Astrocyte of the cerebellum (primary cell): ENCODE measurements at regions not wholly inside any gene's neighbourhood (a gene's known extent, or its start where the extent isn't known, plus 50 kb on each side); places are given as distances from the start of the nearest gene placed in this dataset.

Source experiments
- DNase-seq: peaks from one replicate; pipeline ENCODE4 v3.0.0-alpha.2; 2011; ENCODE audit warnings: low read depth
- H3K4me3 ChIP-seq: 2 replicates; pipeline ENCODE4 v1.5.1; 2011; ENCODE audit warnings: mild to moderate bottlenecking, low read depth, low read length, moderate library complexity
- CTCF ChIP-seq: IDR thresholded peaks from 2 replicates; pipeline ENCODE4 v1.5.1; 2012; ENCODE audit warnings: low read length, low read depth, moderate library complexity, mild to moderate bottlenecking; ENCODE audit errors: missing control alignments
- in situ Hi-C: cut with HindIII; loops from 2 replicates; pipeline ENCODE4 v1.10.0; 2017; ENCODE audit warnings: low sequenced_read_pairs

- in situ Hi-C loops, result no loop called here
- no peak for DNase-seq
- TF ChIP-seq CTCF, result no peak
- H3K4me3 ChIP-seq, result no peak overlapping the region
These were observed 160.1 kb upstream of the VCX3A start for GRCh38 chrX:6694977-6695376.

DNA sequence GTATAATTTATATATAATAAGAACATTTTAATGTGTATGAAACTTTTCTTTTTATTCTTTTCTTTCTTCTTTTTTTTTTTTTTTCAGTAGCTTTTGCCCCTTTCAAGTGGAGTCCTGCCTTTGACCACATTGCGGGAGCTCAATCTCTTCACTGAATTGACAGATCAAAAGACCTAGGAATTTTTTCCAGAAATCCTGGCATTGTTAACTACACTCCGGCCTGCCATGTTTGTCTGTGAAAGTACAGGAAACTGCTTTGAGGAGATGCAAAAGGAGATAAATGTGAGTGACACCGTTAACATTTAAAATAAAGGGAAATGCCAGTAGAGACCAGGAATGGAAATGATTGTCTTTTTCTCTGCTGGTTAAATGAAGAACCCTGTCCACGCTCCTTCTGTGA is 159.3 kb upstream of the VCX3A start:
- no peak for DNase-seq
- H3K4me3 ChIP-seq, result no peak overlapping the region
- in situ Hi-C loops, result no loop called here
- no peak for TF ChIP-seq CTCF

DNA sequence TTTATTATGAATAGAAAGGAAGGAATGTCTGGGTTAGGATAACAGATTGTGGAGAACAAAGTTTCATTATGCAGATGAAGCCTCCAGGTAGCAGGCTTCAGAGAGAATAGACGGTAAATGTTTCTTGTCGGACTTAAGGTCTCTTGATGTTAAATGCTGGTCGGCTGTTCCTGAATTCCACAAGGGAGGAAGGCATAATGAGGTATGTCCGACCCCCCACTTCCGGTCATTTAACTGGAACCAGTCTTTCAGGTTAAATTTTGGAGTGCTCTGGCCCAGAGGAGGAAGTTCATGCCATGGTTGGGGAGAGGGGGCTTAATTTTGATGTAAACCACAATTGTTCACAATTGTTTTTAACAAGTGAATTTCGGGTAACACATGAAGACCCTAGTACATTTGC is 158.1 kb upstream of the VCX3A start:
- DNase-seq, result no peak
- in situ Hi-C loops, result no loop called here
- no peak for TF ChIP-seq CTCF
- H3K4me3 ChIP-seq, result no peak overlapping the region

DNA sequence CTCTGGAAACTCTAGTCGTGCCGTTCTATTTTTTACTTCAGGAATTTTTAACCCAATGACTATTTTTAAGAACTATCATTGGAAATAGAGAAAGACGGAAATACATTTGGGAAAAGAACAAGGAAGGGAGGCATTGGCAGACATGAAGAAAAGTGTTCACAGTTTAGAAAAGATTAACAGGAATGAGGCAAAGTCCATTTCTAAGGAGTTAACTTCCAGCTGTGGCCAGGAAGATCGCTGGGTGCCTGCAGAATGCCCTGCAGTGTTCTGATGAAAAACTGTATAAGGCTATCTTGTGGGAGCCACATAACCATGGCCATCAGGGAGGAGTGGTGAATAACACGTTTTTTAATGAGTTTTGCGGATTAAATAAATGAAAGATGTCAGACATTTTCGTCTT is 150.6 kb upstream of the VCX3A start:
- in situ Hi-C loops, result no loop called here
- DNase-seq, result no peak

GRCh38 chrX:6683353-6683752 is 148.4 kb upstream of the VCX3A start:
- DNase-seq, result no peak
- TF ChIP-seq CTCF, result no peak
- no peak overlapping the region for H3K4me3 ChIP-seq
- in situ Hi-C loops, result no loop called here

More for the DNA sequence above, 150.6 kb upstream of the VCX3A start:
- TF ChIP-seq CTCF, result no peak
- H3K4me3 ChIP-seq, result no peak overlapping the region

DNA sequence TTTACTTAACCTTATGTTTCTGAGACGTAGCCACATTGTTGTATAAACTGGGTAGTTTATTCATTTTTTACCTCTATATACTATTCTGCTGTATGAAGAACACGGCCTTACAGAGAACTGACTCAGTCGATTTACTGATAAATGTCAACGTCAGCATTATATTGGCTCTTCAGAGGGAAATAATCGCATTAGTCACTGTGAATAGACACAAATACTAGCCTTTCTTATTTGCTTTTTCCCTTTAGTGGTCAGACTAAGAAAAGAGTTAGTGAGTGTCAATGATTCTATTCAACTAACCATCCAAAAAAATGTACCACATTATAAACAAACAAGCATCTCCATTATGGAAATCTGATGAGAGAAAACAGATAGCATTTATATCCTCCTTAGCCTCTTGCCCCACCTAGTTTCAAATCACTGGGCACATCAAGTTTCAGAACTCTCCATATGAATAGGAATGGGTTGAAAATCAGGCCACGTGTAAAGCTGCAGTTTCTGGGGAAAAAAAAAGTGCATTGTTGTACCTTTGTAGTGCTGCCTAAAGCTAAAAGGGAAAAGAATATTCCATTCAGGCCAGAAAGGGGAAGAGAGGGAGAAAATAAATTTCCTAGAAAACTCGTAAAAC is 146.7 kb upstream of the VCX3A start:
- no peak for TF ChIP-seq CTCF
- in situ Hi-C loops, result no loop called here
- no peak for DNase-seq
- no peak overlapping the region for H3K4me3 ChIP-seq

DNA sequence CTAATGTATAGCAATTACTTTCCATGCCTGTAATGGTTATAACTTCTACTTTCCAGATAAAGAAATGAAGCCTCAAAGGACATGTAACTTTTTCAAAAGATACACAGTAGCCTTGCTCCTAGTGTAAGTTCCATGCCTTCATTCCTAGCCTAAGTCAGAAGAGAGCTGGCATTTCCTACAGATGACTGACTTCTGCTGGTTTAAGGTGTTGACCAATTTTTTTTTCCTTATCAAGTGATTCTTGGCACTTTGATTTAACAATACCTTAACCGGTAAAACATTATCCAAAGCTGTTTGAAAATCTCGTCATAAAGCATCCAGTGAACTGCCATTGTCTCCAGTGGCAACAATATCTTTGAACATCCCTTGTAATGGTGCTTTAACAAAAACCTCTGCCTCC is 145.1 kb upstream of the VCX3A start:
- no peak overlapping the region for H3K4me3 ChIP-seq
- in situ Hi-C loops, result no loop called here
- TF ChIP-seq CTCF, result no peak
- no peak for DNase-seq
